ENCODE measurements at regions not wholly inside any gene's neighbourhood (a gene's known extent, or its start where the extent isn't known, plus 50 kb on each side); places are given as distances from the start of the nearest gene placed in this dataset.
A peak's percentile ranks its signal among the peaks of the same experiment; 100 is the strongest.

DNA sequence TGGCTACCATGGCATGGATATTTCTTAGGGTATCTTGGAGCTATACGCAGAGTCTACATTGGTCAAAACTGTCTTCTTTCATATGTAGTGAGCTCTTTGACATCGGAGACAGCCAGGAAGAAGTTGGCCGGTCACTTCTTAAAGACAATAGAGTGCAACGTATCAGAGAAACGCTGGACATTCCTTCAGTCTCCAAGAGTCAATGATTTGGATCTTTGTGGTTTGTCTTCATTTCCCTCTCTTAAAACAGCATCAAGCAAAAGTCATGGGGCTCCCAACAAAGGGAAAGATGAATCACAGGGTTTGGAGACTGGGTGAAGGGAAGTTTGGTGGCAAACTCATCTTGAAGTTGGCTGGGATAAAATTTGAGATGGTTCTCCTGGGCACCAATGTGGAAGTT is 320.1 kb downstream of the AGTPBP1 start:
- H3K4me3 Mint-ChIP-seq = no peak overlapping the region
- ChIA-PET POLR2A (no interaction called here), CTCF (interaction anchor here (1.1 to 1.2 kb wide), 2 partner anchors 11 to 132 kb away, joined by 3 read pairs; no protein-coding TSS in a partner anchor)
- H3K27ac Mint-ChIP-seq = no peak overlapping the region
- H3K4me1 Mint-ChIP-seq (ENCODE audit: low read depth) = peaks cover 3% of the 10 kb centered on the region
- intact Hi-C loops (cut with micrococcal nuclease) = no loop called here
- no peak for DNase-seq
- no peaks in the 10 kb centered on the region for H3K9me3 Mint-ChIP-seq
- TF ChIP-seq, protein P1, sequence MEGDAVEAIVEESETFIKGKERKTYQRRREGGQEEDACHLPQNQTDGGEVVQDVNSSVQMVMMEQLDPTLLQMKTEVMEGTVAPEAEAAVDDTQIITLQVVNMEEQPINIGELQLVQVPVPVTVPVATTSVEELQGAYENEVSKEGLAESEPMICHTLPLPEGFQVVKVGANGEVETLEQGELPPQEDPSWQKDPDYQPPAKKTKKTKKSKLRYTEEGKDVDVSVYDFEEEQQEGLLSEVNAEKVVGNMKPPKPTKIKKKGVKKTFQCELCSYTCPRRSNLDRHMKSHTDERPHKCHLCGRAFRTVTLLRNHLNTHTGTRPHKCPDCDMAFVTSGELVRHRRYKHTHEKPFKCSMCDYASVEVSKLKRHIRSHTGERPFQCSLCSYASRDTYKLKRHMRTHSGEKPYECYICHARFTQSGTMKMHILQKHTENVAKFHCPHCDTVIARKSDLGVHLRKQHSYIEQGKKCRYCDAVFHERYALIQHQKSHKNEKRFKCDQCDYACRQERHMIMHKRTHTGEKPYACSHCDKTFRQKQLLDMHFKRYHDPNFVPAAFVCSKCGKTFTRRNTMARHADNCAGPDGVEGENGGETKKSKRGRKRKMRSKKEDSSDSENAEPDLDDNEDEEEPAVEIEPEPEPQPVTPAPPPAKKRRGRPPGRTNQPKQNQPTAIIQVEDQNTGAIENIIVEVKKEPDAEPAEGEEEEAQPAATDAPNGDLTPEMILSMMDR (IDR thresholded peaks at IDR 0.05) = no peak
- ATAC-seq = no peak
- peaks cover 6% of the 10 kb centered on the region for H3K27me3 Mint-ChIP-seq
- H3K36me3 Mint-ChIP-seq (ENCODE audit: low read depth) = no peaks in the 10 kb centered on the region

DNA sequence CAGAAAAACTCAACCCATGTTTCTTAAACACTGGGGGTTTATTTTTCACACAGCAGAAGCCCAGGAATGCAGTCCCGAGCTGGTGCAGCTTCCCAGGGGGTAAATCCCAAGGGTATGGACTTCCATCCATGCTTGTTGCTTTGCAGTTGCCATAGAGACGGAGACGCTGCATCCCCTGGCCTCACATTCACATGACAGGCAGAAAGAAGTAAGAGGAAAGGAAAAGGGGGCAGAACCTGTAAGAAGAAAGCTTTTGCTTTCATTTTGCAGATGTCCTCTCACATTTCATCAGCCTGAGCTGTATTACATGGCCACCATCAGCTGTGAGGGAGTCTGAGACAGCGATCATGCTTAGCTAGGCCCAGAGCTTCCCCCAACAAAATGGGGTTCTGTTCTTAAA is 321.0 kb downstream of the AGTPBP1 start:
- ATAC-seq = no peak

DNA sequence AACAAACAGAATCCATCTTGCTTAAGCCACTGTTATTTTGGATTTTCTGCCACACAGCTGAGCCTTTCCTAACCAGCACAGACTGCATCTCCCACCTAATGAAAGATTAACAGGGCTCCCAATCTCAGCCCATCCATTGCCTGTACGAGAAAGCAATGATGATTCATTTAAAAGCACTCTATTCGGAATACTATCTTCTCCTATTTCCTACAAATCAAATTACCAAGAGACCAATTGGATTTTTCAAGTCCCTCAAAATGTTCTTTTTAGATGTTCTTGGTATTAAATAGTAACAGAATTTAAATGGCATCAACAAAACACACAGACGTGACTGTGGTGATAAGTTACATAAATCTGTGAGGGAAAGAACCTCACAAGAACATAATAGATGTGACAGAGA is 324.1 kb downstream of the AGTPBP1 start:
- Mint-ChIP-seq H3K9me3 (no peaks in the 10 kb centered on the region), H3K4me1 (ENCODE audit: low read depth) (peaks cover 3% of the 10 kb centered on the region), H3K36me3 (ENCODE audit: low read depth) (no peaks in the 10 kb centered on the region), H3K27ac (no peak overlapping the region), H3K27me3 (peaks cover 6% of the 10 kb centered on the region), H3K4me3 (no peak overlapping the region)
- DNase-seq (no peak), ATAC-seq (no peak)
- TF ChIP-seq, protein P1 (IDR thresholded peaks at IDR 0.05) = no peak
- ChIA-PET CTCF (no interaction called here), POLR2A (no interaction called here)
- intact Hi-C loops (cut with micrococcal nuclease) = no loop called here

More for the DNA sequence above, 321.0 kb downstream of the AGTPBP1 start:
- Mint-ChIP-seq H3K9me3 (no peaks in the 10 kb centered on the region), H3K4me3 (no peak overlapping the region), H3K27ac (peak overlapping the region; percentile 55), H3K4me1 (ENCODE audit: low read depth) (peaks cover 3% of the 10 kb centered on the region), H3K36me3 (ENCODE audit: low read depth) (no peaks in the 10 kb centered on the region), H3K27me3 (peaks cover 3% of the 10 kb centered on the region)
- DNase-seq = no peak
- ChIA-PET CTCF (interaction anchor here (0.9 to 1.2 kb wide), 3 partner anchors 12 to 131 kb away, joined by 3 read pairs; no protein-coding TSS in a partner anchor), POLR2A (no interaction called here)
- intact Hi-C loops (cut with micrococcal nuclease) = no loop called here
- TF ChIP-seq, protein P1 (IDR thresholded peaks at IDR 0.05) = no peak

DNA sequence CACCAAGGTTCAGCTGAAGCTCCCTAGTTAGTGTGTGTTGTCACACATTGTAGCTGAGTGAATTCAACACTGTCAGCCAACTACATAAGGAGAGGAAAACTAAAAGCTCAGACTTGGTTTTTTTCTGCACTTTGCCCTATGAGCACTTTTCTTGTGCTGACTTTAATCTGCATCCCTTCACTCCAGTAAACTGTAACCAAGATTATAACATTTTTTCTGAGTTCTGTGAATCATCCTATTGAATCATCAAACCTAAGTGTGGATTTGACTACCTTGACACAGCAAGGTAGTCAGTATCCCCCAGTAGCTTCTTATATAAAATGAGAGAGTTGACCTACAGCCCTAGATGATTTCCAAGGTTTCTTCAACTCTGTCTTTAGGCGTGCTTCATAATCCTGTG is 325.0 kb downstream of the AGTPBP1 start:
- ATAC-seq = no peak
- H3K9me3 Mint-ChIP-seq = no peaks in the 10 kb centered on the region
- intact Hi-C loops (cut with micrococcal nuclease) = no loop called here
- ChIA-PET CTCF (no interaction called here), POLR2A (no interaction called here)
- H3K36me3 Mint-ChIP-seq (ENCODE audit: low read depth) = no peaks in the 10 kb centered on the region
- H3K4me3 Mint-ChIP-seq = no peak overlapping the region
- no peak overlapping the region for H3K27ac Mint-ChIP-seq
- DNase-seq = no peak
- TF ChIP-seq, protein P1 (IDR thresholded peaks at IDR 0.05) = no peak
- H3K27me3 Mint-ChIP-seq = peaks cover 7% of the 10 kb centered on the region
- H3K4me1 Mint-ChIP-seq (ENCODE audit: low read depth) = peaks cover 3% of the 10 kb centered on the region

DNA sequence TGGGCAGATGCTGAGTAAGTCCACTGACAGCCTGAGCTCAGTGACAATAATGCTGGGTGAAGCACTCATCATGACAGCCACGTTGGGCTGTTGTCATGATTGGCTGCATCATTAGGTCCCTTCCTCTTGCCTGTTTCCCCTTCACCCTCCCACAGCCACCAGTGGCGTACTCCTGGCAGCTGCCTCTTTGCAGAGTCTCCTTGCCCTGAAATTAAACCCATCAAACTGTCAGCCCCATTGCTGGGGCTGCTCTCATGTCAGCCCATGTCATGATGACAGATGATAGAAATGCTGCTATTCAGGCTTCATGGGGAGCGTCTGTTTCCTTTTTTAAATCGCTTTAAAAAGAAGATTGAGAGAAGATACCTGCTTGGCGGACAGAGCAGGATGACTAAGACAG is 327.4 kb downstream of the AGTPBP1 start:
- DNase-seq (no peak), ATAC-seq (no peak)
- H3K27me3 Mint-ChIP-seq = peaks cover 7% of the 10 kb centered on the region
- intact Hi-C loops (cut with micrococcal nuclease) = no loop called here
- ChIA-PET CTCF (interaction anchor here (1.1 kb wide), 1 partner anchor 11 kb away, joined by 3 read pairs; no protein-coding TSS in a partner anchor), POLR2A (no interaction called here)
- H3K4me1 Mint-ChIP-seq (ENCODE audit: low read depth) = no peaks in the 10 kb centered on the region
- H3K27ac Mint-ChIP-seq = no peak overlapping the region
- no peak overlapping the region for H3K4me3 Mint-ChIP-seq
- H3K36me3 Mint-ChIP-seq (ENCODE audit: low read depth) = no peaks in the 10 kb centered on the region
- TF ChIP-seq, protein P1 (IDR thresholded peaks at IDR 0.05) = no peak
- no peaks in the 10 kb centered on the region for H3K9me3 Mint-ChIP-seq
